HG03066 (cell line): ENCODE measurements at regions not wholly inside any gene's neighbourhood (a gene's known extent, or its start where the extent isn't known, plus 50 kb on each side); places are given as distances from the start of the nearest gene placed in this dataset.

Experiments
- ATAC-seq: cut with Tn5 transposase; IDR thresholded peaks from one replicate; pipeline ENCODE4 v1.9.1; 2021; ENCODE audit warnings: low read depth; ENCODE audit not compliant: unreplicated experiment

GRCh38 chr4:180455226-180455625 is 1788.0 kb upstream of the TENM3 start:
- no peak for ATAC-seq

DNA sequence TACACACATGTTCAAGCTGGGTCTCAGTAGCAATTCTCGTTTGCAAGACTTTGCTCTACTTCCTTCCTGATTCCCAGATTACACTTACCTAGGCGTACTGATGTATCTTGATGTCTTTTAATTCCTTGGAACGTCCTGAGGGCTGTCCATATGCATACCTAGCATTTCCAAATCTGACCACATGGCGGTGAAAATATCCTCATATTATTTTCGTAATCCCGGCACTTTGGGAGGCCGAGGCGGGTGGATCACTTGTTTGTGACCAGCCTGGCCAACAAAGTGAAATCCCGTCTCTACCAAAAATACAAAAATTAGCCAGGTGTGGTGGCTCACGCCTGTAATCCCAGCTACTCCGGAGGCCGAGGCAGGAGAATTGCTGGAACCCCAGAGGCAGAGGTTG is 1786.3 kb upstream of the TENM3 start:
- no peak for ATAC-seq

GRCh38 chr4:180462116-180462515 is 1781.1 kb upstream of the TENM3 start:
- no peak for ATAC-seq

GRCh38 chr4:180465364-180465763 is 1777.8 kb upstream of the TENM3 start:
- no peak for ATAC-seq

GRCh38 chr4:180483036-180483435 is 1760.2 kb upstream of the TENM3 start:
- no peak for ATAC-seq

GRCh38 chr4:180485407-180485806 is 1757.8 kb upstream of the TENM3 start:
- ATAC-seq, result no peak

- ATAC-seq, result no peak
Measured at GRCh38 chr4:180486342-180486741, 1756.9 kb upstream of the TENM3 start.

DNA sequence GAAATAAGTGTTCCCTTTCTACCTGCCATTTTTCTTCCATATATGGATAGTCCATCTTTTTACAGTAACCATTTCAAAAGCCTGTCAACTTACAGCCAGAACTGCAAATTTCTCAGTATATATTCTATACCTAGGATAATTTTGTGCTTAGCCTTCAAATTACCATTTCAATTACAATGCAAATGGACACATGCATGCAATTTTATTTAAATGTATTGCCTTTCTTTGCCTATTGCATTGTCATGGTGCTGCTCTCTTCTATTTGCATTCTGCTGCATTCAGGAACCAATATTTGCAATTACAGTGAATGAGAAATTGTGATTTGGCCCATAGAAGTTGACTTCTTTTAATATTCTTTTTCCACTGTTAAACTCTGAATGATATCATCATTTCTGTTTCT is 1753.4 kb upstream of the TENM3 start:
- no peak for ATAC-seq

DNA sequence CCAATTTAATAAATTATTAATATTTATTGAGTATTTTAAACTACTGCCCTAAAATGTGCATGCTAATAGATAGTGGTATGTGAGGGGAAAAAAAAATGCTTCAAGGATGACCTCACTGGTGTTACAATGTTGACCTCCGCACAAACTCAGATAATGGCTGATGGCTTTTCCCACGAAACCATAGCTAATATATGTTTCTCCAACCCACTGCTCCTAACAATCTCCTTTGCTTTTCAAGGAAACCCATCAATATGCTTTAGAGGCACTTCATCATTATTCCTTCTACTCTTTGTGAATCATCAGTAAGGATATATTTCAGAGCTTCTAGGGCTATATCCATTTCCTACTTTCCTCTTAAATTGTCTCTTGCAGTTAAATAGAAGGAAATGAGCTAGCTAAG is 1752.0 kb upstream of the TENM3 start:
- no peak for ATAC-seq

GRCh38 chr4:180493299-180493698 is 1749.9 kb upstream of the TENM3 start:
- no peak for ATAC-seq

- no peak for ATAC-seq
Measured at GRCh38 chr4:180500154-180500553, 1743.0 kb upstream of the TENM3 start.

DNA sequence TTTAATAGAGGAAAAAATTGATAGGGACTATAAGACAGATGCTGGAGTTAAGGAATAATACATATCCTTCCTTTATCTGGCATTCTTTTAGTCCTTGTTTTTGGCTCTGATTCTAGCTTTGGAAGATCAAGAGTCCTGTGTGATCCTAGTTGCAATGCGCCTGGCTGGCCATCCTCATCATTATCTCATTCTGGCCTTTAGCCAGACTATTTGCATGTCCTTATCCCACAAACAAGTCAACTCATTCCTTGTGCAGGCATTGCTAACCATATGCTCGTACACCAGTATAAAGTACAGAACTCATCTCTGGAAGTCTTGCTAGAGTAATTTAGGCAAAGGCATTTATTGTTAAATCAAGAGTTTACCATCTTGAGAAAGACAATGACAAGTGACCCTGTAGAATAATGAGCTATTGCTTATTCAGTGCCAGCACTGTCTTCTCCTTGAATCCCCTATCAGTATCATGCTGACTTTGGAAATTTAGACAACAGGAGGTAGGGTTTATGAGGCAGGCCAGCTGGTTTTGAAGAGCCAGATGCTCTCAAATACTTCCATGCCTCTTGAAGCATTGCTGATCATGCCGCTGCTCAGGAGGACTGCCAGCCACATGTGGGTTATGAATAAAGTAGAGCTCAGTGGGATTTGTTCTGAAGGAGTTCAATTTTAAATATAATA is 1730.3 kb upstream of the TENM3 start:
- no peak for ATAC-seq

DNA sequence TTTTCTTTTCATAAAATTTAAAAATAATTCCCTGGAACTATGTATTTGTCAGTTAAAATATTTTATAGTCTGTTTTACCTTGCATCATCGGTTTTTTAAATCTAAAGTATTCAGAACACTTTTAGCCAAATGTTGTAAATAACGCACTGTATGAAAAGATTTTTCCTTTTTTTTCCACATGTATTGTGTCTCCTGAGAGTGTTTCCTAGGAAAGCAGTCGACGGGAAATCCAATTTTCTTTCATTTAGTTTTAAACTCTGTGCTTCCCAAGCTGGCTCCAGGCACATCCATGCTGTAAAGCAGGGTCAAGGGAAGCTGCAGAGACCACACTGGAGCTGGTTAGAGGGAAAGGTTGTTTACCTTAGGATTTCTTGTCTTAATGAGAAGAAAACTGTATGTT is 1724.3 kb upstream of the TENM3 start:
- ATAC-seq, result no peak

DNA sequence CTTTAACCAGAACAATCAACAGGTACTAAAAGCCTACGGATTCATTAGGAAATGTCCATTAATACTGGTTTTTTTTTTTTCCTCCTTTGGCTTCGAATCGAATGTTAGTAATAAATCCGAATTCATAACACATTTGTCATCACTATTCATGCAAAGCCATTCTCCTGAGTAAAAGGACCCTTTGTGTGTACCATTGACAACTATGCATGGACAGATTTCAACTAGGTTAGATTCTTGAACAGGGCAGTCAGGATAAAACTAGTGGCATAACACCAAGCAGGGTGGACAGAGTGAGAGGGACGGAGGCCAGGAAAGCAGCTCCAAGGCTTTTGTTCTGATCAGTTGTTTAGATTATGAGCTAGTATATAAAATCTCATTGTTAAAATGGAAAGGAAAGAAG is 1722.0 kb upstream of the TENM3 start:
- ATAC-seq, result no peak

DNA sequence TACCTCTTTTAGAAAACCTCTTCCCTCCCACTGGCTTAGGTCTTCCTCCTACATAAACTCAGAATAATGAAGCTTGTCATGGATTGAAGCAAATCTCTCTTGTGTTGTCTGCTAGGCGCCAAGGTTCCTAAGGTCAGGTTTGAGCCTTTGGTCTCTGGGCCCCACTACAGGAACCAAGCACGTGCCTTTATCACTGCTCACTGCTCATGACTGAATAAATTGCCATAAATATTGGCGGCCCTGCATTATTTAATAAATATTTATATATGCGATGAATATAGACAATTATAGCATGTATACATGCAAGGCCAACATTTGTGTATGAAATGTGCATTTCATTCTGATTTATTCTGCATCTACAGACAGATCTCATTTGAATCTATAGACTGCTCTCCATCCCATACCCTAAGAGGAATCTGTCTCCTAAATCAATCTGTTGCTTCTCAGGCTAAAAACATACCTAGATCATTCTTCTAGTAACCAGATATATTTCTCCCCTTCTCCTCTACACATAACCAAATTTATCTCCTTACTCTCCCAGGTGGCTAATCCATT is 1717.6 kb upstream of the TENM3 start:
- no peak for ATAC-seq

DNA sequence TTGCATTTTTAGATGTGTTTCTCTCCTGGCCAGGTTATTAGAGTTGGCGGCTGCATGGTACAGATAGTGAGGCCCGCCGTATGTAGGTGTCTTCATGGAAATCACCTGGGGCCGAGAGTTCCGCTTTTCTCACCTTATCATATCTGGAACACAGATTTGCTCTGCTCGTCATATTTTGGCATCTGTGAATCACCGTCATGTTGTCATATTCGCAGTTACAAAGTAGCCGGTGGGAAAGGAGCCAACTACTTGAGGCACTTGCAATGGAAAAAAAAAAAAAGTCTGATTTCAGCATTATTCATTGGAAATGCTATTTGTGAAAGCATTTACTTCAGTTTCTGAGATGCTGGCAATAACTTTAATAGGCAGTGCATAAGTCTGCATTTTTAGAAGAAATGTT is 1715.2 kb upstream of the TENM3 start:
- no peak for ATAC-seq

- ATAC-seq, result no peak
Measured at GRCh38 chr4:180530787-180531186, 1712.4 kb upstream of the TENM3 start.

GRCh38 chr4:180532691-180533090 is 1710.5 kb upstream of the TENM3 start:
- no peak for ATAC-seq

DNA sequence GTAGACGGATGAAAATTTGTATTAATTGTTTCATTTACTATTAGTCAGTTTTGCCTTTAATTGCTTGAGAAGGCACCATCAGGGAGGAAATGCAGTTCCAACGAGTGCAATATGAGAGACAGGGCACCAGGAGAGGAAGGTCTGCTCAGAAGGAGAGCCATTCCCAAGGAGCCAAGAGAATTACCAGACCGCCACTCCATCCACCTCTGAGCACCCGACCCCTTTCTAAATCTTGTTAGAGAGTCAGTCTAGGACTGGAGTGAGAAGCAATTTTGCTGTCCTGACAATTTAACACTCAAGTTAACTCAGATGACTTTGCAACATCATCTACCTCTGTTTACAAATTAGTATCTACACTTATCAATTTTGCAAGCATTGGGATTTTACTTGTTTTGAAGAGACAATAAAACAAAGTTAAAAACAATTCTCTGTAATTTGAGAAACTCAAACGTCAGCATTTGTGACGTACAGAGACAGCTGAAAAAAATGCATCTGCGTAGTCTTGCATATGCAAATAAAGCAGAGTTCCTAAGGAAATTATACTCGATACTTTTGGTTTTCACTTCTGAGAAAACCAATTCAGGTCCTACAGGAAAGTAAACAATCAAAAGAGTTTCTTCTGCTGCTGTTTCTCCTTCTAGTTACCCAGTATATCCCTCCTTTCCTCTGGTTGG is 1704.7 kb upstream of the TENM3 start:
- ATAC-seq, result no peak

DNA sequence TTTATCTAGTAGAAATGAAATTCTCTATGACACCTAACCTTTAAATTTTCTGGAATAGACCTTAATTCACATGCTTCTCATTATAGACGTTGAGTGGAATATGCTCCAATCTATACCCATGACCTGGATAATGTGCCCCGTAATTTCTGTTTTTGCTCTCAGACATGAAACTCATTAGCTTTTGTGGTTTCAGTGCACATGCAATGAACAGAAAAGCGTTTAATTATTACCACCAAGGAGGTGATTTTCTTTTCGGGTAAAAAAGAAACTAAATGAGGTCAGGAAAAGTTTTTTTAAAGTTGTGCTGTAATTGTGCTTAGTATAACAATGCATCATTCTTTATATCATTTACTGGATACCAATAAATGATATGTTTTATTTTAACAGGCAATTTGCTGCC is 1703.9 kb upstream of the TENM3 start:
- no peak for ATAC-seq

DNA sequence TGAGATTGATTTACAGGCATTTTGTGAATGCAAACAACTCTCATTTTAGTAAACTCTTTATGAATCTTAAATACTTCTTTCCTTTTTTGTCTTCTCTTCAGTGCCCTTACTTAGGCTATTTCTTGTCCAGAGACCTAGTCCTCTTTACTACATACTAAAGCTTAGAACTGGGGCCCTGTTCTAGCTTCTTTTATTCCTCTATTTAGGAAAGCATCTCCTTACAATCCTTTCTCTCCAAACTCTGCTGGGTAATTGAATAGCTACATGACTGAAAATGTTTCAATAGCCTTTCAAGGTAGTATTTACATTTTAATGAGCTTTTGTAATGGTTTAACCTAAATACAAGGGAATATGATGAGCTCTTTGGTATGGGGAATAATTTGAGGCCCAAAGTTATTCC is 1701.5 kb upstream of the TENM3 start:
- no peak for ATAC-seq

DNA sequence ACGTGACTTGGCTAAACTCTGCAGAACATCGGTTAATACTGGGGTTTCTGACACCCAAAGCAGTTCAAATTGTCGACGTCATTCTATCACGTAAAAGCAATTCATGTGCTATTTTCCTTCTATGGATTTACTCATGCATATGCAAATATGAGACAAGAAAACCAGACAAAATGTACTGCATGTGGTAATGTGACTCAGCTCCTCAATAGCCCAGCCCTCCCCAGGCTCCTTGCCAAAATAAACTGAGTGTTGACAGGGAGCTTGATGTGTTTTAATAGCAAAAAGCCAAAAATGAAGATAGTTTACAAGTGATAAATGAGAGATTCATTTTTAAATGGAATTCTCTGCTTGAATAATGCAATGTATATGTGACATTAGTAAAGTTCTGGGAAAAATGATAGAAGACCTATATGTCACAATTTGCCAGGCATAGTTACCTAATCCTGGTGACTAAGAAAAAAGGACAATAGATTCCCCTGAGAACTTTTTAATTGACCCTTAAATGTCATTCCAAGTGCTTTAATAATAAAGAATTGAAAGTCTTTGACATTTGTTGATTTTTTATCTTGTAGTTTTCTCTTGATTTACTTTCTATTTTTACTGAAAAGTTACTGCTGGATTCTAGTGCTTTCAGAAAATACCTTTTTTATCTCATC is 1700.6 kb upstream of the TENM3 start:
- no peak for ATAC-seq
